OCI-LY3 (cell line): ENCODE measurements at regions not wholly inside any gene's neighbourhood (a gene's known extent, or its start where the extent isn't known, plus 50 kb on each side); places are given as distances from the start of the nearest gene placed in this dataset.

ENCODE experiments used
- H2AFZ ChIP-seq: fragments of 200-600, 300-600 bp; shearing (Covaris generic); 2 replicates; pipeline ENCODE4 v1.6.0; 2014; ENCODE audit warnings: antibody characterized with exemption, low read depth, low read length
- H3K27ac ChIP-seq: fragments of 200-600, 300-600 bp; sonication (generic); 2 replicates; pipeline ENCODE4 v1.5.1; 2014; ENCODE audit warnings: mild to moderate bottlenecking, low read length, moderate library complexity, mixed read lengths
- H3K27me3 ChIP-seq: fragments of 200-600, 300-600 bp; sonication (generic); 2 replicates; pipeline ENCODE4 v1.6.1; 2014; ENCODE audit warnings: low read depth, low read length, mixed read lengths
- H3K36me3 ChIP-seq: fragments of 200-600, 300-600 bp; sonication (generic); replicated peaks from 2 replicates; pipeline ENCODE3; 2014; ENCODE audit warnings: low read depth, low read length, mixed read lengths
- H3K4me1 ChIP-seq: fragments of 300-600, 200-600 bp; sonication (generic); 2 replicates; pipeline ENCODE4 v1.6.1; 2014; ENCODE audit warnings: low read length, mixed read lengths
- H3K4me2 ChIP-seq: fragments of 200-600, 300-600 bp; sonication (generic); 2 replicates; pipeline ENCODE4 v1.6.1; 2014; ENCODE audit warnings: low read length, mixed read lengths
- H3K4me3 ChIP-seq: fragments of 300-600, 200-600 bp; sonication (generic); 2 replicates; pipeline ENCODE4 v1.5.1; 2014; ENCODE audit warnings: antibody characterized with exemption, mild to moderate bottlenecking, low read length, moderate library complexity
- H3K79me2 ChIP-seq: fragments of 300-600, 200-600 bp; shearing (Covaris generic); 2 replicates; pipeline ENCODE4 v1.6.1; 2014; ENCODE audit warnings: mild to moderate bottlenecking, low read length, mixed read lengths
- H3K9ac ChIP-seq: fragments of 300-600, 200-600 bp; shearing (Covaris generic); 2 replicates; pipeline ENCODE4 v1.6.0; 2014; ENCODE audit warnings: mild to moderate bottlenecking, low read length, moderate library complexity
- H3K9me3 ChIP-seq: fragments of 200-600, 300-600 bp; shearing (Covaris generic); 2 replicates; pipeline ENCODE4 v1.6.1; 2014; ENCODE audit warnings: low read length, mixed read lengths; ENCODE audit not compliant: insufficient read depth
- H4K20me1 ChIP-seq: fragments of 200-600, 300-600 bp; sonication (generic); 2 replicates; pipeline ENCODE4 v1.6.1; 2016; ENCODE audit warnings: low read length, mixed read lengths; ENCODE audit not compliant: insufficient read depth
- CTCF ChIP-seq: fragments of 200-600, 300-600 bp; sonication (generic); IDR thresholded peaks from 2 replicates; pipeline ENCODE4 v1.5.1; 2014; ENCODE audit warnings: antibody characterized with exemption, low read length, low read depth
- EZH2phosphoT487 ChIP-seq: fragments of 200-600 bp; shearing (Covaris generic); IDR thresholded peaks from 2 replicates; pipeline ENCODE4 v1.6.1; 2018; ENCODE audit warnings: antibody characterized with exemption, mixed run types, low read depth

GRCh38 chr14:44170556-44170955, 336.5 kb downstream of the FSCB start:
- no peak overlapping the region for H2AFZ ChIP-seq
- H3K27me3 ChIP-seq = no peaks in the 10 kb centered on the region
- no peak overlapping the region for H3K27ac ChIP-seq
- TF ChIP-seq CTCF (no peak), EZH2phosphoT487 (no peak)
- H3K9me3 ChIP-seq = no peaks in the 10 kb centered on the region
- no peaks in the 10 kb centered on the region for H3K79me2 ChIP-seq
- no peaks in the 10 kb centered on the region for H3K36me3 ChIP-seq
- H3K4me2 ChIP-seq = no peak overlapping the region
- no peaks in the 10 kb centered on the region for H4K20me1 ChIP-seq
- no peak overlapping the region for H3K9ac ChIP-seq
- no peak overlapping the region for H3K4me3 ChIP-seq
- H3K4me1 ChIP-seq = no peaks in the 10 kb centered on the region

- no peaks in the 10 kb centered on the region for H4K20me1 ChIP-seq
- H3K36me3 ChIP-seq = no peaks in the 10 kb centered on the region
- H3K9ac ChIP-seq = no peak overlapping the region
- no peak overlapping the region for H3K27ac ChIP-seq
- H3K4me1 ChIP-seq = no peaks in the 10 kb centered on the region
- no peak overlapping the region for H2AFZ ChIP-seq
- H3K27me3 ChIP-seq = no peaks in the 10 kb centered on the region
- no peaks in the 10 kb centered on the region for H3K9me3 ChIP-seq
- no peak overlapping the region for H3K4me2 ChIP-seq
- no peaks in the 10 kb centered on the region for H3K79me2 ChIP-seq
- no peak for TF ChIP-seq CTCF
- no peak for TF ChIP-seq EZH2phosphoT487
- H3K4me3 ChIP-seq = no peak overlapping the region
Measured at GRCh38 chr14:44170101-44170500, 337.0 kb downstream of the FSCB start.

- no peaks in the 10 kb centered on the region for H3K27me3 ChIP-seq
- no peak for TF ChIP-seq CTCF
- TF ChIP-seq EZH2phosphoT487 = no peak
- H3K27ac ChIP-seq = no peak overlapping the region
- no peak overlapping the region for H3K9ac ChIP-seq
- no peaks in the 10 kb centered on the region for H3K4me1 ChIP-seq
- H2AFZ ChIP-seq = no peak overlapping the region
- H3K9me3 ChIP-seq = no peaks in the 10 kb centered on the region
- no peaks in the 10 kb centered on the region for H3K36me3 ChIP-seq
- H3K79me2 ChIP-seq = no peaks in the 10 kb centered on the region
- H3K4me2 ChIP-seq = no peak overlapping the region
- H4K20me1 ChIP-seq = no peaks in the 10 kb centered on the region
- no peak overlapping the region for H3K4me3 ChIP-seq
Measured at GRCh38 chr14:44168566-44168965, 338.5 kb downstream of the FSCB start.

- no peak overlapping the region for H3K27ac ChIP-seq
- TF ChIP-seq CTCF (no peak), EZH2phosphoT487 (no peak)
- no peaks in the 10 kb centered on the region for H3K9me3 ChIP-seq
Measured at GRCh38 chr14:44166611-44167010, 340.5 kb downstream of the FSCB start.

More at GRCh38 chr14:44166611-44167010, 340.5 kb downstream of the FSCB start:
- H3K4me2 ChIP-seq = no peak overlapping the region
- H3K79me2 ChIP-seq = no peaks in the 10 kb centered on the region
- no peaks in the 10 kb centered on the region for H4K20me1 ChIP-seq
- H3K9ac ChIP-seq = no peak overlapping the region
- H3K27me3 ChIP-seq = no peaks in the 10 kb centered on the region
- H3K4me3 ChIP-seq = no peak overlapping the region
- no peaks in the 10 kb centered on the region for H3K4me1 ChIP-seq
- H2AFZ ChIP-seq = no peak overlapping the region
- H3K36me3 ChIP-seq = no peaks in the 10 kb centered on the region
